ENCODE measurements at regions not wholly inside any gene's neighbourhood (a gene's known extent, or its start where the extent isn't known, plus 50 kb on each side); places are given as distances from the start of the nearest gene placed in this dataset.

- no peaks in the 10 kb centered on the region for H3K9me3 ChIP-seq (ENCODE audit: control insufficient read depth, low read length)
- H3K4me3 ChIP-seq (ENCODE audit: low read length), result no peak overlapping the region
- H3K27ac ChIP-seq (ENCODE audit: low read depth, low read length), result no peak overlapping the region
- TF ChIP-seq CTCF (conservative IDR thresholded peaks at IDR 0.05), result no peak
- Mint-ChIP-seq H3K4me3 (no peak overlapping the region), H3K27ac (no peak overlapping the region), H3K4me1 (no peaks in the 10 kb centered on the region), H3K36me3 (ENCODE audit: low read depth) (no peaks in the 10 kb centered on the region), H3K9me3 (no peaks in the 10 kb centered on the region), H3K27me3 (ENCODE audit: insufficient read depth) (no peaks in the 10 kb centered on the region)
- H3K4me1 ChIP-seq (ENCODE audit: control insufficient read depth, insufficient read depth, low read length), result no peaks in the 10 kb centered on the region
- DNase-seq, result no peak
- no peak overlapping the region for H3K9ac ChIP-seq (ENCODE audit: extremely low read depth, low read length, poor library complexity, severe bottlenecking)
- no peaks in the 10 kb centered on the region for H3K36me3 ChIP-seq (ENCODE audit: control insufficient read depth, insufficient read depth, low read length)
- no peaks in the 10 kb centered on the region for H3K27me3 ChIP-seq (ENCODE audit: control insufficient read depth, insufficient read depth, low read length, poor library complexity, severe bottlenecking)
- 89% methylated on average over 1 of the region's 1 CpG; no CpG with 5 or more reads in 1 of the 2 experiments for WGBS, 2 experiments (ENCODE audit: insufficient coverage in 1 of 2, insufficient read length in 1 of 2)
Observed at GRCh38 chr3:164687902-164688301, 390.4 kb downstream of the SI start.

GRCh38 chr3:164687211-164687610, 391.1 kb downstream of the SI start:
- no peak for DNase-seq
- Histone ChIP-seq H3K9me3 (ENCODE audit: control insufficient read depth, low read length) (no peaks in the 10 kb centered on the region), H3K4me3 (ENCODE audit: low read length) (no peak overlapping the region), H3K27me3 (ENCODE audit: control insufficient read depth, insufficient read depth, low read length, poor library complexity, severe bottlenecking) (no peaks in the 10 kb centered on the region), H3K36me3 (ENCODE audit: control insufficient read depth, insufficient read depth, low read length) (no peaks in the 10 kb centered on the region), H3K4me1 (ENCODE audit: control insufficient read depth, insufficient read depth, low read length) (no peaks in the 10 kb centered on the region), H3K9ac (ENCODE audit: extremely low read depth, low read length, poor library complexity, severe bottlenecking) (no peak overlapping the region), H3K27ac (ENCODE audit: low read depth, low read length) (no peak overlapping the region)
- Mint-ChIP-seq H3K27ac (no peak overlapping the region), H3K27me3 (ENCODE audit: insufficient read depth) (no peaks in the 10 kb centered on the region), H3K9me3 (no peaks in the 10 kb centered on the region), H3K4me1 (no peaks in the 10 kb centered on the region), H3K4me3 (no peak overlapping the region), H3K36me3 (ENCODE audit: low read depth) (no peaks in the 10 kb centered on the region)
- 87 to 89% methylated on average over 1 to 3 of the region's 3 CpGs for WGBS, 2 experiments (ENCODE audit: insufficient coverage in 1 of 2, insufficient read length in 1 of 2)
- no peak for TF ChIP-seq CTCF (conservative IDR thresholded peaks at IDR 0.05)

GRCh38 chr3:164683489-164683888, 394.8 kb downstream of the SI start:
- H3K9me3 ChIP-seq (ENCODE audit: control insufficient read depth, low read length), result no peaks in the 10 kb centered on the region
- Mint-ChIP-seq H3K9me3 (no peaks in the 10 kb centered on the region), H3K4me3 (no peak overlapping the region), H3K36me3 (ENCODE audit: low read depth) (no peaks in the 10 kb centered on the region), H3K27me3 (ENCODE audit: insufficient read depth) (no peaks in the 10 kb centered on the region), H3K27ac (no peak overlapping the region), H3K4me1 (no peaks in the 10 kb centered on the region)
- DNase-seq, result no peak
- no peak overlapping the region for H3K9ac ChIP-seq (ENCODE audit: extremely low read depth, low read length, poor library complexity, severe bottlenecking)
- 73% methylated on average over 3 of the region's 3 CpGs; no CpG with 5 or more reads in 1 of the 2 experiments for WGBS, 2 experiments (ENCODE audit: insufficient coverage in 1 of 2, insufficient read length in 1 of 2)
- H3K36me3 ChIP-seq (ENCODE audit: control insufficient read depth, insufficient read depth, low read length), result no peaks in the 10 kb centered on the region
- no peaks in the 10 kb centered on the region for H3K4me1 ChIP-seq (ENCODE audit: control insufficient read depth, insufficient read depth, low read length)
- TF ChIP-seq CTCF (conservative IDR thresholded peaks at IDR 0.05), result no peak
- no peak overlapping the region for H3K4me3 ChIP-seq (ENCODE audit: low read length)
- no peaks in the 10 kb centered on the region for H3K27me3 ChIP-seq (ENCODE audit: control insufficient read depth, insufficient read depth, low read length, poor library complexity, severe bottlenecking)
- no peak overlapping the region for H3K27ac ChIP-seq (ENCODE audit: low read depth, low read length)
